IPS-18c (cell line): ENCODE measurements at regions not wholly inside any gene's neighbourhood (a gene's known extent, or its start where the extent isn't known, plus 50 kb on each side); places are given as distances from the start of the nearest gene placed in this dataset.

Source experiments
- H3K4me3 ChIP-seq: 2 replicates; pipeline ENCODE4 v1.7.0; 2013; ENCODE audit warnings: low read depth, mild to moderate bottlenecking, low read length, moderate library complexity; ENCODE audit not compliant: insufficient read depth
- H3K9me3 ChIP-seq: one replicate; pipeline ENCODE4 v1.6.1; 2013; ENCODE audit warnings: mild to moderate bottlenecking, low read length, moderate library complexity; ENCODE audit not compliant: control insufficient read depth, insufficient read depth

- H3K9me3 ChIP-seq = peaks cover 5% of the 10 kb centered on the region
- no peak overlapping the region for H3K4me3 ChIP-seq
Observed at GRCh38 chr10:128624656-128625530, 498.7 kb upstream of the MKI67 start.

- no peak overlapping the region for H3K4me3 ChIP-seq
- H3K9me3 ChIP-seq = peaks cover 5% of the 10 kb centered on the region
Observed at GRCh38 chr10:128625926-128626325, 499.7 kb upstream of the MKI67 start.

GRCh38 chr10:128626397-128627000 lies 500.3 kb upstream of the MKI67 start:
- H3K9me3 ChIP-seq = peaks cover 5% of the 10 kb centered on the region
- no peak overlapping the region for H3K4me3 ChIP-seq

GRCh38 chr10:128627811-128628210 lies 501.6 kb upstream of the MKI67 start:
- Histone ChIP-seq H3K4me3 (no peak overlapping the region), H3K9me3 (peaks cover 5% of the 10 kb centered on the region)

GRCh38 chr10:128628252-128628651 lies 502.0 kb upstream of the MKI67 start:
- Histone ChIP-seq H3K9me3 (peaks cover 5% of the 10 kb centered on the region), H3K4me3 (no peak overlapping the region)

- H3K4me3 ChIP-seq = no peak overlapping the region
Observed at GRCh38 chr10:128629111-128630096, 503.2 kb upstream of the MKI67 start.

GRCh38 chr10:128630787-128631252 lies 504.6 kb upstream of the MKI67 start:
- Histone ChIP-seq H3K9me3 (peaks cover 3% of the 10 kb centered on the region), H3K4me3 (no peak overlapping the region)

More at GRCh38 chr10:128629111-128630096, 503.2 kb upstream of the MKI67 start:
- peaks cover 5% of the 10 kb centered on the region for H3K9me3 ChIP-seq

- Histone ChIP-seq H3K9me3 (no peaks in the 10 kb centered on the region), H3K4me3 (no peak overlapping the region)
Observed at GRCh38 chr10:128631801-128632241, 505.6 kb upstream of the MKI67 start.

- H3K9me3 ChIP-seq = no peaks in the 10 kb centered on the region
- no peak overlapping the region for H3K4me3 ChIP-seq
Observed at GRCh38 chr10:128632694-128633093, 506.5 kb upstream of the MKI67 start.

GRCh38 chr10:128633864-128634540 lies 507.8 kb upstream of the MKI67 start:
- Histone ChIP-seq H3K4me3 (no peak overlapping the region), H3K9me3 (no peaks in the 10 kb centered on the region)

GRCh38 chr10:128642023-128642422 lies 515.8 kb upstream of the MKI67 start:
- no peaks in the 10 kb centered on the region for H3K9me3 ChIP-seq
- no peak overlapping the region for H3K4me3 ChIP-seq

GRCh38 chr10:128642502-128642901 lies 516.3 kb upstream of the MKI67 start:
- no peak overlapping the region for H3K4me3 ChIP-seq
- H3K9me3 ChIP-seq = no peaks in the 10 kb centered on the region

- no peaks in the 10 kb centered on the region for H3K9me3 ChIP-seq
- H3K4me3 ChIP-seq = no peak overlapping the region
Observed at GRCh38 chr10:128643658-128644057, 517.4 kb upstream of the MKI67 start.

- Histone ChIP-seq H3K9me3 (no peaks in the 10 kb centered on the region), H3K4me3 (no peak overlapping the region)
Observed at GRCh38 chr10:128645486-128645885, 519.3 kb upstream of the MKI67 start.

- H3K9me3 ChIP-seq = no peaks in the 10 kb centered on the region
- no peak overlapping the region for H3K4me3 ChIP-seq
Observed at GRCh38 chr10:128646956-128647355, 520.7 kb upstream of the MKI67 start.

GRCh38 chr10:128657548-128657947 lies 531.3 kb upstream of the MKI67 start:
- Histone ChIP-seq H3K9me3 (no peaks in the 10 kb centered on the region), H3K4me3 (no peak overlapping the region)

- no peak overlapping the region for H3K4me3 ChIP-seq
Observed at GRCh38 chr10:128660726-128661125, 534.5 kb upstream of the MKI67 start.

More at GRCh38 chr10:128660726-128661125, 534.5 kb upstream of the MKI67 start:
- no peaks in the 10 kb centered on the region for H3K9me3 ChIP-seq
